SK-N-MC (cell line): ENCODE measurements at regions not wholly inside any gene's neighbourhood (a gene's known extent, or its start where the extent isn't known, plus 50 kb on each side); places are given as distances from the start of the nearest gene placed in this dataset.

ENCODE experiments used
- EZH2 ChIP-seq: fragments of 200-600 bp; sonication (generic); IDR thresholded peaks from one replicate; pipeline ENCODE4 v1.6.1; 2017; ENCODE audit warnings: antibody characterized with exemption
- FOXP2 ChIP-seq: optimal IDR thresholded peaks from 2 replicates; pipeline ENCODE3; 2011; ENCODE audit warnings: mild to moderate bottlenecking, moderate library complexity; ENCODE audit not compliant: insufficient read depth; ENCODE audit errors: extremely low read length, control extremely low read depth
- POLR2AphosphoS5 ChIP-seq: IDR thresholded peaks from 2 replicates; pipeline ENCODE4 v1.6.1; 2012; ENCODE audit warnings: mild to moderate bottlenecking, low read depth, low read length, borderline replicate concordance

DNA sequence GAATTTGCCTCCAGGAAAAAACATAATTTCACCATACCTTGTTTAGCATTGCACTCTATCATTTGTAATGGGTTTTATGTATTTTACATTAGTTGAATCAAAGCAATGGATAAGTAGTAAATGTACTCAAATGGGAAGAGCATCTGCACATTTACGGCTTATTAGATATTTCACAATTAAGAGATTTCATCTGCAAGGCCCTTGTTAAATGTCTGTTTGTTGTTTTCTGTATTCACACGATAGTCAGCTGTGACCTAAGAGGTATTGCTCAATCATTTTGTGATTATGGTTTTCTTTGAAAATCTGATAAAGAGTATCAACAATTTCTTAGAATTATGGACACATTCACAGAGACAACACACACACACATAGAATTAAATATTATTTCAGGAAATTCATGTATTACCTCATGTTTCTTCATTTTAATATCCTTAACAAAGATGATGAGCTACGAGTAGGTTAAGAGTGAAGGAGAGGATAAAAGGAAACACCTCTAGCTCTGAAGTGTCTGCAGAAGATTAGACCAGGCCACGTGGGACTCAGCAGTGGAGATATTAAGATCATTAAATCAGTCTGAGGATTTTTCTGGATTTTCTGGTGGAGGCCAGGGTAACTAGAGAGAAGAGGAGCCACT, 121.9 kb upstream of the POU1F1 start:
- TF ChIP-seq POLR2AphosphoS5, result no peak
- TF ChIP-seq EZH2, result no peak
- TF ChIP-seq FOXP2, result no peak
